Skeletal muscle cell (primary cell): ENCODE measurements at regions not wholly inside any gene's neighbourhood (a gene's known extent, or its start where the extent isn't known, plus 50 kb on each side); places are given as distances from the start of the nearest gene placed in this dataset.
A peak's percentile ranks its signal among the peaks of the same experiment; 100 is the strongest.
"Not testable (repeated sequence)": the region's sequence is repeated elsewhere in the genome, so short reads cannot be mapped to it uniquely, and the experiment has no call there.

ENCODE experiments used
- DNase-seq: peaks from one replicate; pipeline ENCODE4 v3.0.0-alpha.2; 2010; ENCODE audit warnings: low read depth
- H3K4me3 ChIP-seq: 2 replicates; pipeline ENCODE4 v1.5.1; 2011; ENCODE audit warnings: low read depth, mild to moderate bottlenecking, control low read depth, low read length, moderate library complexity

DNA sequence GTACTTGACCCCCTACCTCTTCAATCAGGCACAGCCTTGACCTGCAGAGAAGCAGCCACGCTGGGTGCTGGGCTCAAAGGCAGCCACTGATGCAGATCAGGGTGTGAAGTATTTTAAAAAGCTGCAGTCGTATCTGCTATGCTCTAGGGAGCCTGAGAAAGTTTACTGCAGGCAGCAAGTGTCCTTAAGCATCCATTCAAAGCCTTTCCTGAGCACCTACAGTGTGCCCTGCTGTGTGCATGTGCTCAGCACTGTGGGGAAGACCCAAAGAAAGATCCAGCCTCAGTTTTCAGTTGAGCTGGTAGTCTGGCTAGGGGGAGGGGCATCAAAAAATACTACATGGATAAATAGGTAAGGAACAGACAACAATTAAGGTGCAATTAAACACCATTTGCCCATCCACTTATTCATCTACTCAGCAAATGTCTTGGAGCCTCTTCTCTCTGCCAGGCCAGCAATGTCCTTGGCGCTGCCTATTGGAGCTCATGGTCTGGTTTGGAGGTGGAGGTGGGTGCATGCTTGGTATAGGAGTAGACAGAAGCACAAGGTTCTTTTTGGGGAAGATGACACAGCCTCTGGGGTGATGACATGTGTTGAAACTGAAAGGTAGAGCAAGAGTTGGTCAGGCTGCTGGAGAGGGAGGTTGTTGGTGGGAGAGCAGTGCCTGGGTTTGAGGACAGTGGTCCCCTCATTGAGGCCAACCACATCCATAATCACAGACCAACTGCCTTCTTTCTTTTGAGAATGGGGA, 85.9 kb upstream of the PRR23C start:
- no peak for DNase-seq
- no peak overlapping the region for H3K4me3 ChIP-seq

DNA sequence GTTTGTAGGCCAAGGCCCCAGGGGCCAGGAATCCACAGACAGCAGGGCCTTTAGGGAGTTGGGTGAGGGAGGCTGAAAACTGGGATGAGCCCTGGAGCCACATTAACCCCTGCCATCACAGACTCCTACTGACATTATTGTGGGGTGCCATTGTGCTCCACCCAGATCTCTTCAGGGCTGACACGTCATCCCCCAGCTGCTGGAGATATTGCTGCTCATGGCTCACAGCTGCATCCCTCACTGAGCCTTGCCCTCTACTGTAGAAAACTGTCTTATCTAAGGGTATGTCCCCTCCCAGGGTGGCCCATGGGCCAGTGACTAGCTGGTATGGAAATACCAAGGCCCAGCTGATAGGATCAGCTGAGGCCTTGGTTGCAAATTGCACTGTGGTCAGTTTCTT, 87.3 kb upstream of the PRR23C start:
- no peak overlapping the region for H3K4me3 ChIP-seq
- no peak for DNase-seq

GRCh38 chr3:139132976-139133375, 88.3 kb upstream of the PRR23C start:
- no peak for DNase-seq

GRCh38 chr3:139134678-139135372, 90.1 kb upstream of the PRR23C start:
- H3K4me3 ChIP-seq: no peak overlapping the region
- DNase-seq: no peak

More at GRCh38 chr3:139132976-139133375, 88.3 kb upstream of the PRR23C start:
- H3K4me3 ChIP-seq: no peak overlapping the region

DNA sequence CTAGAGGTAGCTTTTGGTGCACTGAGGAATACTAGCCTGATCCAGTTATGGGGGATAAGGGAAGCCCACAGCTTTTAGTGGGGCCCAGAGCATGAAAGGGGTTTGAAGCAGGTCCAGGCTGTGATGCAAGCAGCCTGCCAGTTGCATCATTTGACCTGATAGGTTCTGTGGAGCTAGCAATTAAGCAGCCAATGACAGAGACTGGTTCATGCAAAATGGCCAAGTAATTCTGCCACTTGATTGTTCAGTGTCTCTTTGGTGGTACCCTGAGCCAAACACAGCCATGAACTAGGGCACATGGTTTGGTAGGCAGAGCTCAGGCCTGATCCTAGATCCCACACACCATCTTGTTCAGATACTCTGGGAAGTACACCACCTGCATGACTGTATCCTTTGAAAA, 91.0 kb upstream of the PRR23C start:
- DNase-seq: no peak
- H3K4me3 ChIP-seq: no peak overlapping the region

GRCh38 chr3:139136469-139137202, 91.9 kb upstream of the PRR23C start:
- no peak overlapping the region for H3K4me3 ChIP-seq
- DNase-seq: no peak

DNA sequence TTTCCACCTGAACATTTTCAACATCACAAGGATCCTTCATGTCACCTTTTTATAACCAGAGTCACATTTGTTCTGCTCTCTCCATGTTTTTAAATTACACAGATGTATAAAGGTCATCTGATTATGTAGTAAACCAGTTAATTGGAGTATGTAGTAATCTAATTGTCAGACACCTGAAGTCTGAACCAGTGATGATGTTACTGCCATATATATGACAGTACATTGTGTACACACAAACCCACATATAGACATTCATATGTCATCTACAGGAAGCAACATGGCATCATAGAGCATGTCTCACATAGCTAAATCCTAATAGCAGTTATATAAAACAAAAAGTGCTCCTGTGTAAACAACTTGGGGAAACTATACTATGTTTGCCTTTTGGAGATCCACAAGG, 95.9 kb upstream of the PRR23C start:
- no peak for DNase-seq
- no peak overlapping the region for H3K4me3 ChIP-seq

- not testable (repeated sequence) for DNase-seq, H3K4me3 ChIP-seq
These were observed 101.3 kb upstream of the PRR23C start for GRCh38 chr3:139145980-139146379.

GRCh38 chr3:139151530-139151929, 106.8 kb upstream of the PRR23C start:
- H3K4me3 ChIP-seq: no peak overlapping the region
- DNase-seq: no peak

GRCh38 chr3:139153434-139153833, 108.7 kb upstream of the PRR23C start:
- not testable (repeated sequence) for H3K4me3 ChIP-seq, DNase-seq

DNA sequence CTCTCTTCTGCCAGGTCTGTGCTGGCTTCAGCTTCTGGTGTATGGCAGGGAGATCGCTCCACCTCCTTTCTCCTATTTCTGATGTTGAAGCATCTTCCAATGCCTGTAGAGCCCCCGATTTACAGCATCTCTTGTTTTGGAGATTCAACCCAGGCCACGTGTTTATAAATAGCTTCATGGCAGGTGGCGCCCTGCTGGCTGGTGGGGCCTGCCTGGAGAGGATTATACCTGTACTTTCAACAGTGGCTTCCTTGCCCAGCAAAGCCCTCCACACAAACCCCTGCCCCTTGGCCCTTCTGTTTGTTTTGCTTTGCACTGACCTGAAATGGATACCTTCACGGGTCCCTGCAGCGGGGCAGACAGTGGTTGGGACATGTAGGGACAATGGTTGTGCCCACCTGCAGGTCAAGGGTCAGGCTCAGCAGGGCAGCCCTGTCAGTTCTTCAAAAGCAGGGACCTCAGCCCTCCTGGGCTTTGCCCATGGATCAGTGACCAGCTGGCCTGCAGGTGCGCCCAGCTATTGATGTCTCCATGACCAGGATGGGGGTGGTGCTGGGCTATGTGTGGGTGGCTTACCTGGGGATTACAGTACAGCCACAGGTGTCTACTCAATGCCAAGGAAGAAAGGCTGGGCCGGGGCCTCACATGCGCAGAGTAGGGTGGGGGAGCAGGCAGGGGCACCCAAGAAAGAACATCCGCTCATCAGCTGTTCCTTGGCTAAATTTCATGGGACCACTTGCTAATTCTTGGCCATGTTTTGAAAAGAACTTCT, 112.7 kb upstream of the PRR23C start:
- DNase-seq: no peak
- H3K4me3 ChIP-seq: no peak overlapping the region

DNA sequence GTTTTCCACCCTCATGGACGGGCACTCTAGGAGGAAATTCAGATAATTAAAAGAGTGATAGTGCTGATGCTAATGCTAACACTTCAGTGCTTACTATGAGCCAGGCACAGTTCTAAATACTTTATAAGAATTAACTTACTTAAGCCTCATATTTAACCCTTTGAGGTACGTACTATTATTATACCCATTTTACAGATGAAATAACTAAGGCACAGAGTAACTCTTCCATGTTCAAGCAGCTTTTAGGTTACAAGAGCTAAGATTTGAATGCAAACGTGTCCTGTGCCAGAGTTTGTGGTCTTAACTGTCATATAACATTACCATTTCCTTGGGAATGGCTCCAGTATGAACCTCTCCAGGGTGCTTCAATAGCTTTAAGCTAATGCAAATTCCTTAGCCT, 114.7 kb upstream of the PRR23C start:
- no peak for DNase-seq
- no peak overlapping the region for H3K4me3 ChIP-seq

- DNase-seq: peak; percentile 3
- H3K4me3 ChIP-seq: peak overlapping the region; percentile 13
These were observed 128.8 kb upstream of the PRR23C start for GRCh38 chr3:139173372-139174108.

DNA sequence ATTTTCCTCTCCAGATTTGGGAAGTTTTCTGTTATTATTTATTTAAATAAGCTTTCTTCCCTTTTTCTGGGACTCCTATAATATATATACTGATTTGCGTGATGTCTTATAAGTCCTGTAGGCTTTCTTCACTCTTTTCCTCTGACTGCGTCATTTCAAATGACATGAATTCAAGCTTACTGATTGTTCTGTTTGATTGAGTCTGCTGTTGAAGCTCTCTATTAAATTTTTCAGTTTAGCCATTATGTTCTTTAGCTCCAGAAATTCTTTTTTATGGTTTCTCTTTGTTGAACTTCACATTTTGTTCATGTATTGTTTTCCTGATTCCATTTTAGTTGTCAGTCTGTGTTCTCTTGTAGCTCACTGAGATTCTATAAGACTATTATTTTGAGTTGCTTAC, 135.8 kb upstream of the PRR23C start:
- no peak for DNase-seq
- H3K4me3 ChIP-seq: no peak overlapping the region

- no peak for DNase-seq
- no peak overlapping the region for H3K4me3 ChIP-seq
These were observed 137.5 kb upstream of the PRR23C start for GRCh38 chr3:139182143-139182542.

GRCh38 chr3:139182598-139182997, 137.9 kb upstream of the PRR23C start:
- no peak for DNase-seq
- no peak overlapping the region for H3K4me3 ChIP-seq

- no peak for DNase-seq
- no peak overlapping the region for H3K4me3 ChIP-seq
These were observed 140.8 kb upstream of the PRR23C start for GRCh38 chr3:139185527-139185926.

- H3K4me3 ChIP-seq: no peak overlapping the region
- no peak for DNase-seq
These were observed 142.5 kb upstream of the PRR23C start for GRCh38 chr3:139187154-139187553.

DNA sequence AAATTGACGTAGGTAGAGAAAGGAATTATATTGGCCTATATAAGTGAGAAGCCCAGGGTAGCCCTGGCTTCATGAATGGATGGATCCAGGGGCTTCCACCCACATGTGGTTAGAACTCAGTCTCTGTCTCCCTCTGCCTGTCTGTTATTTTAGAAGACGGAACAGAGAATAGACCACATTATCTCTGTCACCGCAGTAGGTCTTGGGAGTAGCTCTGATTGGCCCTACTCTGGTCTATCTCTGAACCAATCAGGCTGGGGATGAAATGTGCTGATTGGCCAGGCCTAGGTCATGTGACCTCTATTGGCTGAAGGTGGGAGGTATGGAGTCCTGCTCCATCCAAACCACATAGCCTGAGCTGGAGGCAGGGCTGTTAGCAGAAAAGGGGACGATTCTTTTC, 143.0 kb upstream of the PRR23C start:
- no peak for DNase-seq
- no peak overlapping the region for H3K4me3 ChIP-seq
